Spleen (tissue), 7 donors: ENCODE measurements at regions not wholly inside any gene's neighbourhood (a gene's known extent, or its start where the extent isn't known, plus 50 kb on each side); places are given as distances from the start of the nearest gene placed in this dataset.

Experiments used
- POLR2A ChIP-seq, 3 donors: fragments of 450-650 bp; IDR thresholded peaks; one replicate each; pipeline ENCODE4 v1.5.1; 2017; ENCODE audit warnings: antibody characterized with exemption in 3 of 3, mild to moderate bottlenecking in 1 of 3
- TF ChIP-seq, protein P1 (sequence below), 11 experiments: fragments of 200-600 bp in 7 of 11; fragments of 450-650 bp in 4 of 11; sonication (generic) in 4 of 11; IDR thresholded peaks in 8 of 11; conservative IDR thresholded peaks in 3 of 11; 1 replicate in 7 of 11; 2 replicates in 4 of 11; pipeline versions ENCODE4 v1.4.0 to v1.8.0; 2016 to 2021; ENCODE audit warnings: antibody characterized with exemption in 11 of 11, inconsistent platforms in 4 of 11, mild to moderate bottlenecking in 1 of 11
- donor health status: DM: no; HTN: no; CAD: no; lungs with moderate emphysema.
- donor health status: DM: no; HTN: no; CAD: no.
- donor health status: DM: no; HTN: no; CAD: no.

DNA sequence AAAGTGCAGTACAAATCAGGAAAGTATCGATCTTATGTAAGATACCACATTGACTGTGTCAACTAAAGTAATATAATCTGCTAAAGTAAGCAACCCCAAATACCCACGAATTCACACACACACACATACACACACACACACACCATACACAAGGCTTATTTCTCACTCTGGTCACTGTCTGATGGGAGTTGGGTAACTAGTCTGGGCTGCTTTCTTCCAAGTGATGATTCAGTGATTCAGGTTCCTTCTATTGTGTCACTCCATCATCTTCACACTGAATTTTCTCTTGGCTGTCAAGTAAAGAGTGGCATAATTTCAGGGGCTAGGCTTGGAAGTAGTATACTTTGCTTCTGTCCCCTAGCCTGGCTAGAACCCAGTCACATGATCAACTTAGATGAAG is 104.8 kb upstream of the CCDC54 start:
- TF ChIP-seq, protein P1, sequence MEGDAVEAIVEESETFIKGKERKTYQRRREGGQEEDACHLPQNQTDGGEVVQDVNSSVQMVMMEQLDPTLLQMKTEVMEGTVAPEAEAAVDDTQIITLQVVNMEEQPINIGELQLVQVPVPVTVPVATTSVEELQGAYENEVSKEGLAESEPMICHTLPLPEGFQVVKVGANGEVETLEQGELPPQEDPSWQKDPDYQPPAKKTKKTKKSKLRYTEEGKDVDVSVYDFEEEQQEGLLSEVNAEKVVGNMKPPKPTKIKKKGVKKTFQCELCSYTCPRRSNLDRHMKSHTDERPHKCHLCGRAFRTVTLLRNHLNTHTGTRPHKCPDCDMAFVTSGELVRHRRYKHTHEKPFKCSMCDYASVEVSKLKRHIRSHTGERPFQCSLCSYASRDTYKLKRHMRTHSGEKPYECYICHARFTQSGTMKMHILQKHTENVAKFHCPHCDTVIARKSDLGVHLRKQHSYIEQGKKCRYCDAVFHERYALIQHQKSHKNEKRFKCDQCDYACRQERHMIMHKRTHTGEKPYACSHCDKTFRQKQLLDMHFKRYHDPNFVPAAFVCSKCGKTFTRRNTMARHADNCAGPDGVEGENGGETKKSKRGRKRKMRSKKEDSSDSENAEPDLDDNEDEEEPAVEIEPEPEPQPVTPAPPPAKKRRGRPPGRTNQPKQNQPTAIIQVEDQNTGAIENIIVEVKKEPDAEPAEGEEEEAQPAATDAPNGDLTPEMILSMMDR (IDR thresholded peaks at IDR 0.05 in 8 of 11, conservative IDR thresholded peaks at IDR 0.05 in 3 of 11): no peak
- TF ChIP-seq POLR2A (IDR thresholded peaks at IDR 0.05): no peak
